PC-9 (cell line): ENCODE measurements at regions not wholly inside any gene's neighbourhood (a gene's known extent, or its start where the extent isn't known, plus 50 kb on each side); places are given as distances from the start of the nearest gene placed in this dataset.
"Not testable (repeated sequence)": the region's sequence is repeated elsewhere in the genome, so short reads cannot be mapped to it uniquely, and the experiment has no call there.

Source experiments
- CTCF ChIP-seq: fragments of 200-600 bp; sonication (generic); conservative IDR thresholded peaks from 2 replicates; pipeline ENCODE4 v1.6.1; 2017; ENCODE audit warnings: mixed run types, antibody characterized with exemption, mild to moderate bottlenecking, moderate library complexity
- EZH2 ChIP-seq: fragments of 200-600 bp; sonication (generic); IDR thresholded peaks from 2 replicates; pipeline ENCODE4 v1.8.0; 2017; ENCODE audit warnings: antibody characterized with exemption, low read depth

GRCh38 chr2:49732924-49733323 is 578.6 kb upstream of the FSHR start:
- not testable (repeated sequence) for TF ChIP-seq EZH2, CTCF
